GM21723 (cell line): ENCODE measurements at regions not wholly inside any gene's neighbourhood (a gene's known extent, or its start where the extent isn't known, plus 50 kb on each side); places are given as distances from the start of the nearest gene placed in this dataset.

ENCODE experiments used
- ATAC-seq: cut with Tn5 transposase; IDR thresholded peaks from one replicate; pipeline ENCODE4 v1.9.1; 2021; ENCODE audit warnings: mild to moderate bottlenecking, moderate library complexity; ENCODE audit not compliant: unreplicated experiment

DNA sequence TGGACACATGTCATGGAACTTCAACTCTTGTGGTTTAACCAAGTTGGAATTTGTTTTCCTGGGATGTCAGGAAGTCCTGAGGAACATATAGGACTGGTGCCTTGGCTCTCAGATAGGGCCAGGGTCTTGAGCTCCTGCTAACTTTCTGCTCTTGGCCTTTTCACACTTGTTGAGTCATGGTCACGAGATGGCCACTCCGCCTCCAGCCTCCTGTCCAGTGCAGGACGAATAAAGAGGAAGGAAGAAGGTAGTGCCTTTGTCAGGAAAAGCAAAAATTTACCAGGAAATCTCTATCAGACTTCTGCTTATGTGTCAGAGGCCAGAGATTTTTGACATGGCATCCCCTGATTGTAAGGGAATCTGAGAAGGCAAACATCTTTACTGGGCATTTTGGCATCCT lies 89.1 kb upstream of the ARHGAP20 start:
- no peak for ATAC-seq

- no peak for ATAC-seq
These were observed 86.1 kb upstream of the ARHGAP20 start for GRCh38 chr11:110798201-110798900.

- peak; percentile 90 for ATAC-seq
These were observed 85.2 kb upstream of the ARHGAP20 start for GRCh38 chr11:110797453-110797852.

DNA sequence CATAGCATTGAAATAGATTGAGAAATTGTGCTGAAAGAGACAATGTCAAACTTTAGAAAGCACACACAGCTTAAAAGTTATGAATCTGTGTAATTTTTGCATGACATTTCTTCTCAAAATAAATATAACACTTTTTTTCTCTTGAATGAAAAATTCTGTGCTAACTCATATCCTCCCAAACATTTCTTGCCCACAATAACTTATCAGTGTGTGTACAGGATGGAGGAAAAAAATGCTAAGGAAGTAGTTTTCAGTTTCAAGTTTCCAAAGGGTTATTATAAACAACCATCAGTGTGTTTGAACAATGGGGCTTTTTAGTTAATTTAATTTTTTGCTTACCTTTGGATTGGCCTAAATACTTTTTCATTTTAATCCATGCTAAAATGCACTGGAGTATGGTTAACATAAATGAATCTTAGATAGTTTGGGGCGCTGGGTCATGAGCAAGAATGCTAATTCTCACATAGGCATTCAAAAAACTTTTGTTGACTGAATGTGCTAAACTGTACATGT lies 82.9 kb upstream of the ARHGAP20 start:
- no peak for ATAC-seq

- ATAC-seq: no peak
These were observed 81.3 kb upstream of the ARHGAP20 start for GRCh38 chr11:110793556-110793955.

DNA sequence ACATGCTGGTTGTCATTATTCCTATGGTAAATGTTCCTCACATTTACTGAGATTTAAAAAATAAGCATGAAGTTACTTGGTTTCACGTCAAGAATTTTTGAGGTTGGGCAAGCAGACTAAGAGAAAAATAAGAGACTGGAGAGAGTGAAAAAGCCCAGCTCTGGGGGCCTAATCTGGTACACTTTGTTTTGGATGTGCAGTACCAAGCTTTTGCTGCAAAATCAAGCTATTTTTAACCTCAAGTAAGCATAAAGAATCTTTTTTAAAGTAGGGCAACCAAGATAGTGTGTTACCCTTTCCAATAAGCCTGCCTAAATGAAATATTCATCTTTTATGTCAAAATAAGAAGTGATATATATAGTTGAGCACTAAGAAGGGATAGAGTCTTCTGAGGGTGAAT lies 79.4 kb upstream of the ARHGAP20 start:
- no peak for ATAC-seq

DNA sequence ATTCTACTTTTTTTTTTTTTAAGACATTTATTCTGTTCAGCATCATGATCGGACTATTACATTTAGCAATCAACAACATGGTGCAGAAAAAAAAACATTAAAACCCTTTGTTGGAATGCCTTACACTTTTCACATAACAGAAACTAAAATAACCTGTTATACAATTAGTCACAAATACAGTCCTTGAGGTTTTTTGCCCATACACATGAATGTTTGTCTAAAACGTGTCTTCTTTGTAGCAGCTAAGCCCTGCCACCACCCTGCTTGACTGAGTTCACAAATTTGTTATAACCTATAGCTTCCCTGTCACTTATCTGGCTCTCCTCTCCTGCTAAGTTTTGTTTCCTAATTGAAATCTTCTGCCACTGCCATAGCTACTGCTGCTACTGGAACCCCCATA lies 75.4 kb upstream of the ARHGAP20 start:
- ATAC-seq: no peak

GRCh38 chr11:110786226-110786902 lies 74.1 kb upstream of the ARHGAP20 start:
- ATAC-seq: no peak

- ATAC-seq: no peak
These were observed 73.2 kb upstream of the ARHGAP20 start for GRCh38 chr11:110785398-110785797.

DNA sequence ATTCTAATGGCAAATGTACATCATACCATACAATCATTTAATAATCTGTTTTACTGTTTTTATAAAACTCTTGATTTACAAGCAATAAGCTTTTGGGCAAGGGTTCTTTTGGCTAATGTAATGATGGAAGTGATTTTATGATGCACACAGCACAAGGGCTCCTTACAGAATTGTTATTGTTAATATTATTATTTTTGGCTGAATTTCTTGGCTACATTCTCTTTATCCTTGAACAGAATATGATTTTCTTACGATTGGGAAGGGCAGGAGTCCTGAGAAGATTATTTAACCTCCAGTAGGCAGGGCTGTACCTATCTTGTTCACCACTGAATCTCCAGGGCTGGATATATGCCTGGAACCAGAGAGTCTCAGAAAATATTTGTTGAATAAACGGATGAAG lies 70.4 kb upstream of the ARHGAP20 start:
- no peak for ATAC-seq

GRCh38 chr11:110779108-110779507 lies 66.9 kb upstream of the ARHGAP20 start:
- no peak for ATAC-seq

DNA sequence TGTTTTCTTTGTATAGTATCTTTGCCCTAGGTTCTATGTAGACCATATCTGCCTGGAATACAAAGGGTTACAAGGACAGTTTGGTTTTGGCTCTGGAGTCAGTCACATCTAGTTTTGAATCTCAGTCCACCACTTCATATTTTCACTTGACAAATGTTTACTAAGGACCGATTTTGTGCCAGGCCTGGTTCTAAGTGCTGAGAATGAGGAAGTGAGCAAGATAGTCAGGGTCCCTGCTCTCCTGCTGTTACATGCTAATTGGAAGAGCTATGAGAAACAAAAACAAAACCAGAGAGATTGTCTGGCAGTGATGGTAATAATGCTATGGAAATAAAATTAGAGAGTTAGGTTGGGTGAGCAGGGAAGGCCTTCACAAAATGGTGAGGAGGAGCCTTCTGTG lies 66.1 kb upstream of the ARHGAP20 start:
- ATAC-seq: peak; percentile 60

GRCh38 chr11:110777775-110778174 lies 65.5 kb upstream of the ARHGAP20 start:
- ATAC-seq: no peak

GRCh38 chr11:110776081-110776480 lies 63.8 kb upstream of the ARHGAP20 start:
- ATAC-seq: no peak

GRCh38 chr11:110774138-110775014 lies 62.1 kb upstream of the ARHGAP20 start:
- no peak for ATAC-seq

DNA sequence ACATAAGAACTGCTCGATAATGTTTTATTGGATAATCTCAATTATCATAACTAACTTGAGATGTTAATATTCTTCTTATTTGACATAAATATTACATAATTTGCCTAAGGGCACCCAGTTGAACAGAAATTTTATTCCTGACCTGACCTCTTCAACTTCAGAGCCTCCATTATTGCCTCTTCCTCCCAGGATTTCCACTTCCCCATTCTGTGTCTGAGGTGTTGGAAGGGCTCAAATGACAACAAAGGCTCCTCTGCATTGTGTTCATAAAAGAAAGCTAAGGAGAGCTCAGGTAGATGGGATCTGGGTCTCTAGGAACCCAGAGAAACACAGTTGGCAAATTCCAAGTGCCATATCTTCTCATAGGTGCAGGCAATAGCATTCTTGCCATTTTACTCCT lies 61.2 kb upstream of the ARHGAP20 start:
- no peak for ATAC-seq

DNA sequence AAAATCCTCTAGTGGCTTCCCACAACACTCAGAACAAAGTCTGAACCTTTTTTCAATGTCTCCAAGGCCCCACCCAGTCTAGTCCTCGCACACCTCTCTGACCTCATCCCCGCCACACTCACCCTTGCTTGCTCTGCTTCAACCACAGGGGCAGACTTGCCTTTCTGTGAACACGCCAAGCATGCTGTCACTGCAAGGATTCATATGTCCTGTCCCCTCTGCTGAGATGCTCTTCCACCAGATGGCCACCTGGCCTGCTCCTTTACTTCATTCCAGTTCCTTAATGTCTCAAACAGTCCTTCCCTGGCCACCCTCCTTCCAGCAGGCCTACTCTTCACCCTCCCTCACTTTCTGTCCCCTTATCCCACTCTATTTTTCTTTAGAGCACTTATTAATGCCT lies 60.6 kb upstream of the ARHGAP20 start:
- no peak for ATAC-seq

- ATAC-seq: no peak
These were observed 54.1 kb upstream of the ARHGAP20 start for GRCh38 chr11:110766316-110766715.

DNA sequence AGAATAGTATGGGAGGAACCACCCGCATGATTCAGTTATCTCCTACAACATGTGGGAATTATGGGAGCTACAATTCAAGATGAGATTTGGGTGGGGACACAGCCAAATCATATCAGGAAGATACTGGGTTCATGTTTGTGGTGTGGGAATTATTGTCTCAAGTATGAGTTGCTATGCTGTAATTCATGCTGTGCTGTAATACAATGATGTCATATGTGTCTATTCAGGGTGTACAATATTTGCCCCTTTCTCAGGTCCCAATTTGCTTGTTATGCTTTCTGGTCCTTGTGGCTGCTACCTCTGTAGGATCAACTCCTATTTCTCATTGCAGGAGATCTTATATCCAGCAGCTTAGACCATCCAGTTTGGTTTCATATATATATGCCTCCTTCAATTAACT lies 52.2 kb upstream of the ARHGAP20 start:
- no peak for ATAC-seq

GRCh38 chr11:110763249-110764011 lies 51.2 kb upstream of the ARHGAP20 start:
- no peak for ATAC-seq

- ATAC-seq: no peak
These were observed 50.4 kb upstream of the ARHGAP20 start for GRCh38 chr11:110762590-110762989.
